Mucosa of gallbladder (tissue), 1 donor: ENCODE measurements at regions not wholly inside any gene's neighbourhood (a gene's known extent, or its start where the extent isn't known, plus 50 kb on each side); places are given as distances from the start of the nearest gene placed in this dataset.

Experiments
- DNase-seq: peaks from one replicate; pipeline ENCODE4 v3.0.0-alpha.2; 2020; ENCODE audit warnings: low spot score
- donor health status: DM: no; HTN: no; CAD: no.

- DNase-seq, result no peak
These were observed 129.1 kb upstream of the ANK3 start for GRCh38 chr10:60518745-60519144.

GRCh38 chr10:60517805-60518204, 128.1 kb upstream of the ANK3 start:
- no peak for DNase-seq

GRCh38 chr10:60513281-60513680, 123.6 kb upstream of the ANK3 start:
- no peak for DNase-seq

GRCh38 chr10:60511477-60512229, 122.0 kb upstream of the ANK3 start:
- no peak for DNase-seq

- DNase-seq, result no peak
These were observed 119.2 kb upstream of the ANK3 start for GRCh38 chr10:60508831-60509230.

- DNase-seq, result no peak
These were observed 118.4 kb upstream of the ANK3 start for GRCh38 chr10:60508037-60508436.

- no peak for DNase-seq
These were observed 112.9 kb upstream of the ANK3 start for GRCh38 chr10:60502621-60503020.

- no peak for DNase-seq
These were observed 109.3 kb upstream of the ANK3 start for GRCh38 chr10:60498985-60499384.

GRCh38 chr10:60497364-60497763, 107.7 kb upstream of the ANK3 start:
- DNase-seq, result no peak

- no peak for DNase-seq
These were observed 106.5 kb upstream of the ANK3 start for GRCh38 chr10:60496181-60496580.

GRCh38 chr10:60495338-60496055, 105.8 kb upstream of the ANK3 start:
- DNase-seq, result no peak

GRCh38 chr10:60494774-60495173, 105.1 kb upstream of the ANK3 start:
- DNase-seq, result no peak

- DNase-seq, result no peak
These were observed 101.5 kb upstream of the ANK3 start for GRCh38 chr10:60491162-60491561.

GRCh38 chr10:60490013-60490412, 100.3 kb upstream of the ANK3 start:
- no peak for DNase-seq

GRCh38 chr10:60488111-60488669, 98.5 kb upstream of the ANK3 start:
- DNase-seq, result no peak

- DNase-seq, result no peak
These were observed 97.9 kb upstream of the ANK3 start for GRCh38 chr10:60487543-60487942.

GRCh38 chr10:60485025-60485424, 95.3 kb upstream of the ANK3 start:
- DNase-seq, result no peak

- peak; percentile 65 for DNase-seq
These were observed 91.3 kb upstream of the ANK3 start for GRCh38 chr10:60480865-60481563.

- no peak for DNase-seq
These were observed 89.8 kb upstream of the ANK3 start for GRCh38 chr10:60479305-60480020.

- no peak for DNase-seq
These were observed 86.8 kb upstream of the ANK3 start for GRCh38 chr10:60476451-60476850.

GRCh38 chr10:60473557-60473956, 83.9 kb upstream of the ANK3 start:
- DNase-seq, result no peak

- no peak for DNase-seq
These were observed 80.4 kb upstream of the ANK3 start for GRCh38 chr10:60470091-60470490.
